Stimulated activated CD4-positive, alpha-beta T cell treated with anti-CD3 and anti-CD28 coated beads, Interleukin-1b, Interleukin-23, amount 100 ng/mL, for 4 hours (primary cell): ENCODE measurements at regions not wholly inside any gene's neighbourhood (a gene's known extent, or its start where the extent isn't known, plus 50 kb on each side); places are given as distances from the start of the nearest gene placed in this dataset.
A peak's percentile ranks its signal among the peaks of the same experiment; 100 is the strongest.
"Not testable (repeated sequence)": the region's sequence is repeated elsewhere in the genome, so short reads cannot be mapped to it uniquely, and the experiment has no call there.

Experiments used
- DNase-seq, 2 donors: peaks; one replicate each; pipeline ENCODE4 v3.0.0-alpha.2; 2020; ENCODE audit warnings: low read depth in 2 of 2

DNA sequence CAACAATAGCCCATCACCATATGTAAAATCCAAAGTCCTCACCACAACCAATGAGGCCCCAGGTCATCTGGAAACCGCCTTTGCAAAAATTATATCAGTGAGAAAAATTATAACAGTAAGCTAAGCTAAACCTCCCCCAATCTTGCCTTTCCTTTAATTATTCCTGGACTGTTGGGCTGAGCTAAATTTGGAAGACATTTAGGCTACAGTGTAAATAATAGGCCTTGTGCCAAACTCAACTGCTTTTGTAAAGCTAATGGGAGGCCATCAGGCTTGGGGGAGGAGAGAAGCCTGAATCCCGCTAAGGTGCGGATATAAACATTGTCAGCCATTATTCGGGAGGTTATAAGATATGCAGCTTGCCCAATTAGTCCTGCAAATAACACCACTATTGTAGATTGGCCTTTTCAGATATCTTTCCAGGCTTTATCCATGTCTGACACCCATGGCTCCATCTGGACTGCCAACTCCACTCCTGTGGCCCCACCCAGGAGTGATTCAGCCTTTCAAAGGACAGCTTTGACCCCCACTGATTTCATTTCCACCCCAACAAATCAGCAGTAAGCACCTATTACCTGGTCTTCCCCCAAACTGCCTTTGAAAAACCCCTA is 53.0 kb upstream of the CA12 start:
- DNase-seq, result no peak

DNA sequence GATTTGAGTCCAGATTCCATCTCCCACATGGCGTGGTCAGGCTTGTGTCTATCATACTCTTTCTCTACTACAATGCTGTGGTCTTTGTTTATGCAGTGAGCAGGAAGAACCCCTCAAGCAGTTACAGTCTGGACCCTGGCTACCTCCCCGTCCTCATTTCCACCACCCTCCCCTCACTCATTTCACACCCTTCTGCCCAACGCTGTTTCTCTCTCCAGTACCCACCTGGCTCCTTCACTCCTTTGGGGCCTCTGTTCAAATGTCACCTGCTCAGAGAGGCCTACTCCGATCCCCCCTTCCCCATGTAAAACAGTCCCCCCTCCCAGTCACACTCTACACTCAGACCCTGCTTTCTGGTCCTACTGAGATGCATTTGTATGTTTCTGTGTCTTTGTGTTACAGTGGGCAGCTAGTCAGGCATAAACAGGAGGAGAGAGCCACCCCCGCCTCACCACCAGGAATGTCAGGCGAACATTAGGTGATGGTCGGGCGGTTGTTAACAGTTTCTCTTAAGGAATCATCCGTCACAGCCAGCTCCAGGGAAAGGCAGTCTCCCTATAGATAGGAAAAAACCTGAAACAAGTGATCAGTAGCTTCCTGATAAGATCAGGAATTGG is 53.7 kb upstream of the CA12 start:
- no peak for DNase-seq

DNA sequence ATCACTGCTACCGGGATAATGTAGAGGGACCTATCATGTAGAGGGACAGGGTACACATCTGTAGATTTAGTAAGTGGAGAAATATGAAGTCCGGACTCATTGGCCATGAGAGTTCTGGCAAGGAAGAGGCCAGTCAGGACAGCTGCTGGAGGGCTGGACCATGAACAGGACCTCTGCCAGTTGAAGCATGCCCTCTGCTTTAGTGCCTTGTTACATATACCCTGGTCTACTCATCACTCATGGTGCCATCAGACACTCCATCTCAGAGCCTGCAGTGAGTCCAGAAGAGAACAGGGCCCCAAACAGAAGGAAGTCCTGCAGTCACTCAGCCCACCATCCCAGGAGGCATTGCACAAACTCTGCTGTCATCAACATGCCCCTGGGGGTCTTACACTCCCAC is 54.7 kb upstream of the CA12 start:
- no peak for DNase-seq

DNA sequence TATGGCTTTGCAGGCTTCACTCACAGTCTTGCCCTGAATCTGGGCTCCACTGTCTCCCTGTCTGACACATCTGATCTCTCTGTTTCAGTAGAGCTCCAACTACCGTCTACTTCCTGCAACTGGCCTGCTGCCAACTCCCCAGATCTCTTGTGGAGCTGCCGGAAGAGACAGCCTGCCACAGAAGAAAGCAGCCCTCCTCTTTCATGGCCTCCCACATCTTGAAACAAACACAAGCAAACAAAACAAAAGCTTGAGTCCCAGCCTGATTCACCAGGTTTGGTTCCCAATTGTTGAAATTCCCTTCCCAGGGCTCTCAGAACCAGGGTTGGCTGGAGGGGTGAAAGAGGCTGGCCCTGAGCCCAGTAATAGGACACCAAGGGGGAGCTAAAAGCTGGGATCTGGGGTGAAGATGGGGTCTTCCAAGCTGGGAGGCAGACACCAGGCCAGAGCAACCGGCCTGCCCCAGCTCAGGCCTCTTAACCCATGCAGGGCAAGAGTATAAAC is 55.3 kb upstream of the CA12 start:
- peak; percentile 44 to 56 for DNase-seq

DNA sequence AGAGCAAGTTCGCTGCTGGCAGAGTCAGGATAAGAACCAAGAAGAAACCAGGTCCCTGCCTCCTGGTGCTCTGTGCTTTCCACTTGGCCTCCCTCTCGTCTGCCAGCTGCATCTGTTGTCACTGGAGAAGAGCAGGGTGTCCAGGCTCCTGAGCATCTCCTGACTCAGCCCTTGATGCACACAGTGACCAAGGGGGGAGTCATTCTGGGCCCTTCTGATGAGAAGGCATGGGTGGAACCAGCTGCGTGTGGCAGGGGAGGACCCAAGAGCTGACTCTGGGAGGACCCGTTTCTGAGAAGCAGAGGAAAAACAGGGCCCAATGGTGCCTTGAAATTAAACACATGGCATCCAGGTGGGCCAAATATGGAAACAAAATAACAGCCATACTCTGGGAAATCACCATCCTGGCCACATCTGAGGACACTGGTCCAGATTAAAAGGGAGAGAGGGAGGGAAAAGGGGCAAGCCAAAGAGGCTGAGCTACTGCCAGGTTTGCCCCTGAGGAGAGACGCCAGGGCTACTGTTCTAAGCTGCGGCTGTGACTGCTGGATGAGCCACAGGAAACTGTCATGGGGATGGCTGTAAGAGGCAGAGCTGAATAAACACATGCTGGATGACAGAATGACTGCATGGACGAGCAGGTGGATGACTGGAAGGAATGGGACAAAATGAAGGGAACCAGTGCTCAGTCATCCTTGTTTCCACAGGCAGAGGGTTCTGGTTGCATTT is 58.1 kb upstream of the CA12 start:
- no peak for DNase-seq

DNA sequence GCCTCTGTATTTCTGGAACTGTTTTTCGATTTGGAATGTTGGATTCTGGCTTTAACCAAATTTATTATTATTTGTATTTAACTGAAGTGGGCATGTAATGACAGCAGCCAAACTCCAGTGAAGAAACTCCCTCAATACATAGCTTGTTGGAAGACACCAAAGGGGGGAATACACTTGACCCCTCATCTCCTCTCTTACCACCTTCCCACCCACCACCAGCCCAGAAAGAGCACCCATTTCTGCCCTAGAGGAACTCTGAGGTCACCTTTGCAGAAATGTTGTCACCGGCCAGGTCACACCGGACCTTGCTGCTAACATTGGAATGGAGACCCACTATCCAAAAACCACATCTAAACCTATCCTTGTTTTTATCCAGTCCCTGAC is 58.6 kb upstream of the CA12 start:
- DNase-seq, result no peak

DNA sequence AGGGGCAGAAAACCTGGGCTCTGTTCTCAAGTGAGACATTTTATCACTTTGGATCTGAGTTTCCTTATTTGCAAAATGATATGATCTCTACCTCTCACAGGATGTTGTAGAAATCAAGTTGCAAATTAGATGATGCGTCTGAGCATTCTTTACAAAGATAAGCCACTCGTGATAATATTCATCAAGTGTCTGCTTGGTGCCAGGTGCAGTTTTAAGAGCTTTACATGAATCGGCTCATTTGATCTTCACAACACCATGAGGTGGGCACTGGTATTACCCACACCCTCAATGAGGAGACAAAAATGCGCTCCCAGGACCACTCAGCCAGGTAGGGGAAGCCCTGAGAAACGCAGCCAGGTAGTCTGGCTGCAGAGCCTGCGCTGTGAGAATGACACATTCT is 59.1 kb upstream of the CA12 start:
- DNase-seq, result no peak

DNA sequence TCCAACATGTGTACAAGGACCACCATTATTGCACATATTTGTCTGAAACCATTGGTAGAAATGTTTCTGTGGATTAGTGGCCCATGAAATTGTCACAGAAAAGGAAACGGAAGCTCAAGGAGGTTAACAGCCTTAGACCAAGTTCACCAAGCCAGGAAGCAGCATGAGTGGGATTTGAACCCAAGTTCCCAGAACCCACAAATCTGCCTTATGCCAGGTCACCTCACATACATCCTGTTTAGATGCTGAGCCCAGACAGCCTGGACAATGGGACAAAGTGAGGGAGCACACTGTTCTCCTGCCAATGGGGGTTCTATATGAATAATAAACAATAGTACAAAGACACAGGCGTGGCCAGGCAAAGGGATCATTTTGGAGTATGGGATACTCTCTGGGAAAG is 59.6 kb upstream of the CA12 start:
- DNase-seq, result no peak

DNA sequence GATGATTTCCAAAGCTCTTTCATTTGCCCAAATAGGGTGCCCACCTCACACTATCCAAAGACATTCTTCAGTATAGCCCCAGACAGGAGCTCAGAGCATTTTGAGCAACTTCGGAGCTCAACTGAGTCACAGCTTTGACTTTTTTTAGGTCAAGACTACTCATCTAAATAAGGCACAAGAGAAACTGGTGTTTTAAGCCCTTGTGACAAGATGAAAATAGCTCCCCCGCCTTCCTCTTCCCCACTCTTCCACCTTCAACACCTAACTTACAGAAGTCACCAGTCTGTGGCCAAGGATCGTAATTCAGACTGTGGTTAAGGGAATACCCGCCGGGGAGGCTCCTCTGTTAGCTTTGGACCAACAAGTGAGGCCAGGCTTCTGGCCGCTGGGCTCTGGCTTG is 60.4 kb upstream of the CA12 start:
- DNase-seq, result no peak

DNA sequence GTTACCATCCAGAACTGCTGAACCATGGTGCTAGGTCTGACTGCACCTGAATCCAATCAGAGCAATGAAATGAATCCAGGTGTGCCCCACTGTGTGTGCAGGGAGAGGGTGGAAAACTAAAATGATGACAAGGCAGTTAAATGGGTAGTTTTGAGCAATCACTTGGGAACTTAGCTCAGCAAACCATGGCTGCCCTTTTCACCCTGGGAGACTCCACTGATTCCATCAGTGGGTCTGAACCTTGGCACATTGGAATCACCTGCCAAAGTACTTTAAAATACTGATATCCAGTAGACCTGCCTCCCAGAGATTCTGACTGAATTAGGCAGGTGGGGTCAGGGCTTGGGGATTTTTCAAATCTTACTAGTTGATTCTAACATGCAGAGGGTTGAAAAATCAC is 59.8 kb upstream of the USP3 start:
- no peak for DNase-seq

DNA sequence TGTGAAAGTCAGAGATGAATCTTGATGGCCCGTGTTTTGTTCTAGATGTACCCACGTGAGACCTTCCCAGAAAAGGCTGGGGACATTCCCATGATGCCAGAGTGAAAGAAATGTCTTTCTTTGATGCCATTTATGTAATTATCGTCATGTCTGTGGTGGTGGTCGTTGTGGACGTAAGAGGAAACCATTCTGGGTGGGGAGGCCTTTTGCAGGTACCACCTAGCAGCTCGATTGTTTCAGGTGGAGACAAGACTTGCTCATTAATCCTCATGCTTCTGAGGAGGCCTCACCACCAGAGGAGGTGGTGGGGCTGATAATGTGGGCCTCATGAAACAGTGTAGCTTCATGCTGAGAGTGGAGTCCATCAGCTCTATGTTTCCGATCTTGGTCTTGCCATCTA is 58.1 kb upstream of the USP3 start:
- no peak for DNase-seq

DNA sequence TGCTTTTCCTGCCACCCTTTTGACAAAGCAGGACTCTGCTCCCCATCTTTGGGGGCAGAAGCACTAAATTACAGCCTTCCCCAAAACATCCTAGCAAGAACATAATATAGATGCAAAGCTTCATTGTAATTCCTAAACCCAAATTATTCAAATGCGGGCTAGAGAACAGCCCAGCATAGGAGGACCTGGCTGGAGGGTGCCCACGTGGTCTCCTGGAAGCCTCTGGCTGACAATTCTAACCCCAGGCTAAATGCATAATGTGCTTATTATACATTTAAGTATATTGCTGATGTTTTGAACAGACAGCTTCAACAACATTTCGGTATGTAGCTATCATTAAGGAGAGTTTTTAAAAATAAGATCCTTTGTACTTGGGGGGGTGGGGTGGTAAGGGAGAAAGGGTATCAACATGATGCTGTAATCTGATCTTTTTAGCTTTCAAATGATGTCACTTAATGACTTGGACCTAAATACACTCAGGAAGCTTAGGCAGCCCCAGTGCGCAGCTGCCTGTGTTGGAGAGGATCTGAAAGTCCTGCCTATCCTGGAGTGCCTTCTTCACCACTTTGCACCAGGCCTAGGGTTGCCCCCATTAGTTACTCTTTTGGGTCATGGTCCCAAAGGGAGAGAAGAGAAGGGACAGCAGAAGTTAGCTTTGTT is 57.2 kb upstream of the USP3 start:
- DNase-seq, result no peak

DNA sequence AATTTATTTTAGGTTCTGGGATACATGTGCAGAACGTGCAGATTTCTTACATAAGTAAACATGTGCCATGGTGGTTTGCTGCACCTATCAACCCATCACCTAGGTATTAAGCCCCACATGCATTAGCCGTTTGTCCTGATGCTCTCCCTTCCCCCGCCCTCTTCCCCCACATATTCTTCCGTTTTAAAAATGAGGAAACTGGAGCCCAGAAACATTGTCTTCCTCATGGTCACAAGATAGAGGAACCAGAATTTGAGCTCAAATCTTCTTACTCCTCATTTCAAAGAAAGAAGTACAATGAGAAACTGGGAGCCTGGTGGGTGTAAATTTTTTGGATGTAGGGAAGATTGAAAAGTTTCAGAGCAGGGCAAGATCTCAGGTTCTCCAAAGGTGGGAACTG is 56.1 kb upstream of the USP3 start:
- no peak for DNase-seq

DNA sequence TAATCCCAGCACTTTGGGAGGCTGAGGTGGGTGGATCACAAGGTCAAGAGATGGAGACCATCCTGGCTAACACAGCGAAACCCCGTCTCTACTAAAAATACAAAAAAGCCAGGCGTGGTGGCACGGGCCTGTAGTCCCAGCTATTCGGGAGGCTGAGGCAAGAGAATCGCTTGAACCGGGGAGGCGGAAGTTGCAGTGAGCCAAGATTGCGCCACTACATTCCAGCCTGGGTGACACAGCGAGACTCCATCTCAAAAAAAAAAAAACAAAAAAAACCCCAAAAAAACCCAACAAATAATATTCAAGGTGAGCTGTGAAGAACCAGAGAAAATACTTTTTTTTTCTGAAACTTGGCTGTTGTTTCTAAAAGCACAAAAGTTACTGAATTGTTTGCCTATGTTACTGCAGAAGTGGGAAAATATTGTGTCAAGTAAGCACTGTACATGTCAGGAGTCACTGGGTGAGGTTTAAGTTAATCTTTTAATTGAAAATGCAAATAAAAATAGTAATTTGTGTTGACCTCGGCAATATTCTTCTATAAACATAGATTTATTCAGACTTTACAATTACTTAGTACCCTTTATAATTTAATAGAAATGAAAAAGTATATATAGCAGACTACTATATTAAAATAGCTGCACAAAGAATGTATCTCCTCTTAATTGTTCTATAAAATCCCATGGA is 55.4 kb upstream of the USP3 start:
- DNase-seq, result not testable (repeated sequence)

DNA sequence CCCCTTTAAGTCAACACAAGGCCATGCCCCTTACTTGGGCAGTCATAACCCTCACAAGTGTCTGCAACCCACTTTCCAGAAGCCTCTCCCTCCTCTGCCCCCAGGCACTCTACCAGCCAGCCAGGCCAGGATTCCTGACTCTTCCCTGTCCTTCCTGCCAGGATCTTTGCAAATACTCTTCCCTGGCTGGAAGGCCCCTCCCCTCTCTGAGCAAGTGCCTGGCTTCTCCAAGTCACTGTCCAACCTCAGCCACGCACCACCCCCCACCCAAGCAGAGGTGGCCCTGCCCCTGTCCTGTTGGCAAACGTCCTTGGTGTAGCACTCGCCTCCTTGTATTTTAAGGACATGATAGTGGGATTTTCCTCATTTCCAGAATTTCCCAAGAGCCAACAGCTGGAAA is 54.7 kb upstream of the USP3 start:
- no peak for DNase-seq

DNA sequence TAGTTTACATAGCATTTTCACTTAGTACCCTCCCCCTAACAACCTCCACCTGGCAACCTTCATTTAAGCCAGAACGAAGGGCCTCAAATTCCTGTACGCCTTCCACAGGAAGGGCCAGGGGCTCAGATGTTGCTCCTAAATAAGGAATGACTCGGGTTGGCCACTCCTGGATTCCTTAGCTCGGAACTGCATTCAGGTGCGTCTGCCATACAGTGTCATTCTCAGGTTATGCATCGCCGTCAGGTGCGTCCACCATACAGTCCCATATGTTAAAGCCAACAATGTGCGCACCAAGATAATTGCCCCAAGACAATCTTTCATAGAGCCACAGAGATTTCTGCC is 53.5 kb upstream of the USP3 start:
- DNase-seq, result no peak

DNA sequence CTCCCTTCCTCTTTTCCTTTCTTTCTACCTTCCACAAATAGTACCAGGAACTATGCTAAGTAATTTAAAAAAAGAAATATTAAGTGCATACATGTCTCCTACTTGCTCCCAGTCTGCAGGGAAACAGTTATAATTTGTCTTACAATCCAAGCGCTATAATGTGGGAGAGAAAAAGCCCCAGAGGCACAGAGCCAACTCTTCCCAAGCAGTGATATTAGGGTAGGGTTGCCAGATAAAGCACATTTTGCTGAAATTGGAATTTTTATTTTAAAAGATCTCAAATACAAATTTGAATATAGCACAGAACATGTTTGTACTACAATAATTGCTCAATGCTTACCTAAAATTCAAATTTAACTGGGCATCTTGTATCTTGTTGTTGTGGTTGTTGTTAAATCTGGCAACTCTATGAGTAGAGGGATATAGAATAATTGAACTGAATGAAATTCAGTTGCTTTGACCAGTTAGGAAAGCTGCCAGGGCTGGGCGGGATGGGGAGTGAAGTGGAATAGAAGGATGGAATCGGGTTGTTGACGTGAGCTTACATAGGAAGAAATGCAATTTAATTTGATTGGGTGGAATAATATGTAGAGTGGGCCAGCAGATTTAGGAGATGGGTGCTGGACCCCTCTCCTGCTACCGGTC is 52.6 kb upstream of the USP3 start:
- no peak for DNase-seq

DNA sequence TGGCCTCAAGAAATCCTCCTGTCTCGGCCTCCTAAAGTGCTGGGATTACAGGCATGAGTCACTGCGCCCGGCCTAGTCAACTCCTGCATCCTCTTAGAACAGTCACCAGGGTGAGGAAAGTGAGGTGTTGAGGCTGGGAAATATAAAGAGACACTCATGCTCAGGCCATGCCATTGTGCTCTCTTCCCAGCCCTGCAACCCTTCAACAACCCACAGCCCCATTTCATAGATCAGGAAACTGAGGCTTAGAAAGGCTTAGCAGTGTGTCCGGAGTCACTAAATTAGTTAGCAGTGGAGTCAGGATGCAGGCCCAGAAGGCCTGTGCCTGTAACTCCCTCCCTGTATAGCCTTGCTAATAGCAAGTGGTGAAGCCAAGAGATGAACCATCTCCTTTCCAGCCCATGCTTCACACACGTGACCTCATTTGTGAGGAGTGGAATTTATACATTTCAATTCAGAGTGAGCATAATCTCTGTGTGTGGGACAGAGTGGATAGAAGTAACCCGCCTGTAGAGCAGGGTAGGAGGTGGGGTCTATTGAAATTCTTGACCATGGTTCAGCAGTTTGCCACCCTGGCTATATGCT is 51.7 kb upstream of the USP3 start:
- no peak for DNase-seq

DNA sequence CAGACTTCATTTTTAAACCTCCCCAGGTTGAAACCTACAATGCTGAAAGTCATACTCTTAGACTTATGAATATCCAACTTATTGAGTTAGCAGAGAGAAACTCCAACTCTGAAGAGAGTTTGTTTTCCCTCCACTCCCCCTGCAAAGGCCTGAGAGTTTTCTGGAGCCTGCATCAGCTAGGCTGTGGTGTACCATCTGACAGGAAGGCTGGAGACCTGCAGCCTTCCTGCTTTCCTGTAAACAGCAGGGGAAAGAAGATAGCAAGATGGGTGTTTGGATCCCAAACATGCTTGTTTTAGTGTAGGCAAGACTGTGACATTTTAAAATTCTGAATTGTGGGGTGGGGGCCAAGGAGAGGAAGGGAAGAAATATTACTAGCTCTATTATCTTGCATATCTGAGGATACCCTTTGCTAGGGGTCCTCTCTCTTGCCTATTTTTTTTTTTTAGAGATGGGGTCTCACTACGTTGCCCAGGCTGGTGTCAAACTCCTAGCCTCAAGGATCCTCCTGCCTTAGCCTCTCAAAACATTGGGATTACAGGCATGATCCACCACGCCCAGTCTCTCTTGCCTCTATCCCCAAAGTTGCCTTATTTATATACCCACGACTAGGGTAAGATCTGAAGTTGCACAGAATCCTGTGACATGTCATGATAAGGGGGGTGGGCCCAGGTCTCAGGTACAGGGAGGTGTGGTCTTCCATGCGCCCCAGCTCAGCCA is 51.0 kb upstream of the USP3 start:
- DNase-seq, result no peak

DNA sequence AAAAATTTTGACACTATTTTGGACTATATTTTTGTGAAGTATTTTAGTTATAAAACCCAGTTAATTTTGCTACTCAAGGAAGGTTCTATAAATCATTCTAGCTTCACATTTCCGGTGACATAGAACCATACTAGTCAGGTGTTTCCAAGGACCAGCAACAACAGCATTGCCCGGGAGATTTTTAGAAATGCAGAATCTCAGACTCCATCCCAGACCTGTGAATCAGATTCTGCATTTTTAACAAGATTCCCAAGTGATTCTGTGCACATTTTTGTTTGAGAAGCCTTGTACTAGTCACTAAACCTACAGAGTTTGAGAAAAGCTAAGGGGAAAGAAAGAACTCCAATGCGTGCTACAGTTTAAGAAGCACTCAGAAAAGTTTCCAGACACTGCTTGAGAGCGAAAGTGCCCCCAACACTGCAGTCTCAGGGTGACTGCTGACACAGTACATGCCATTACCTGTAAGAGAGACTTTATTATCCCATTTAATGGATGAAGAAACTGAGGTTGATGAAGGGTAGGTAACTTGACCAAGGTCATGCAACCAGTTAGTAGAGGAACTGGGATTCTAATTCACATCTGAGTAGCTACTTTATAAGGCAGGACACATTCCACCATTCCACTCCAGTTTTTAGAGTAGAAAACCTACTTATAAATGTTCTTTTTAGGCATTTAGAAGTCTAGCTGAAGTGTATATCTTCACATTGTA is 49.7 kb upstream of the USP3 start:
- no peak for DNase-seq
